GM12878 (cell line): ENCODE measurements at regions not wholly inside any gene's neighbourhood (a gene's known extent, or its start where the extent isn't known, plus 50 kb on each side); places are given as distances from the start of the nearest gene placed in this dataset.

Experiments
- ATAC-seq: fragments of 200-7000 bp; cut with Tn5 transposase; 3 replicates; pipeline ENCODE4 v1.9.1; 2020; ENCODE audit warnings: mild to moderate bottlenecking, moderate library complexity
- BruUV-seq: library from RNA; stranded (reverse); fragments of 400-500 nt; replicated peaks from 2 replicates; lab custom pipeline; 2021; lab: Mats Ljungman, UMichigan
- CTCF ChIA-PET: fragments of 300-600 bp; sonication (Branson Sonifier 250); formaldehyde crosslinking; extraction: SDS; loops from one replicate; lab custom pipeline; 2021; ENCODE audit warnings: inconsistent platforms; lab: Yijun Ruan, JAX
- POLR2A ChIA-PET: fragments of 350-600 bp; formaldehyde crosslinking; extraction: SDS; loops from one replicate; lab custom pipeline; 2021; ENCODE audit warnings: inconsistent platforms; lab: Charles Lee
- RAD21 ChIA-PET: fragments of 300-600 bp; sonication (Branson Sonifier 250); formaldehyde crosslinking; loops from one replicate; lab custom pipeline; 2023; ENCODE audit warnings: antibody characterized with exemption; ENCODE audit not compliant: unreplicated experiment; lab: Charles Lee
- SMC1A ChIA-PET: fragments of 300-600 bp; sonication (Branson Sonifier 250); formaldehyde crosslinking; loops from one replicate; lab custom pipeline; 2023; ENCODE audit not compliant: unreplicated experiment, uncharacterized antibody; lab: Charles Lee
- DNase-seq: peaks from one replicate; pipeline ENCODE4 v3.0.0-alpha.2; 2011; ENCODE audit warnings: low read depth, low spot score
- FAIRE-seq: peaks from 3 replicates; lab custom pipeline; 2011; peaks lifted over from hg19 to GRCh38; lab: Jason Lieb, UNC
- H2AFZ ChIP-seq: 2 replicates; pipeline ENCODE4 v1.6.0; 2011; ENCODE audit warnings: low read depth, low read length, control low read depth; ENCODE audit not compliant: control insufficient read depth
- H3K27ac ChIP-seq: 2 replicates; pipeline ENCODE4 v1.5.1; 2011; ENCODE audit warnings: control low read depth; ENCODE audit not compliant: control insufficient read depth, insufficient read depth
- H3K27me3 ChIP-seq, 2 experiments: replicated peaks in 1 of 2; 2 replicates each; pipeline versions ENCODE4 v1.6.0 to v1.6.1; 2011; ENCODE audit warnings: low read length in 1 of 2; ENCODE audit not compliant: control insufficient read depth in 2 of 2, insufficient read depth in 2 of 2
- H3K36me3 ChIP-seq, 2 experiments: 2 replicates each; pipeline ENCODE4 v1.5.1; 2011; ENCODE audit warnings: low read length in 1 of 2; ENCODE audit not compliant: control insufficient read depth in 2 of 2, insufficient read depth in 2 of 2
- H3K4me1 ChIP-seq: 2 replicates; pipeline ENCODE4 v1.6.1; 2011; ENCODE audit warnings: mild to moderate bottlenecking, low read length, moderate library complexity, mixed read lengths; ENCODE audit not compliant: control insufficient read depth, insufficient read depth
- H3K4me2 ChIP-seq: 2 replicates; pipeline ENCODE4 v1.6.0; 2011; ENCODE audit warnings: control low read depth; ENCODE audit not compliant: control insufficient read depth, insufficient read depth
- H3K4me3 ChIP-seq: fragments of 200-600 bp; sonication (generic); 2 replicates; pipeline ENCODE4 v1.5.1; 2016
- H3K79me2 ChIP-seq: 2 replicates; pipeline ENCODE4 v1.6.0; 2011; ENCODE audit warnings: low read length; ENCODE audit not compliant: control insufficient read depth, insufficient read depth
- H3K9ac ChIP-seq: 2 replicates; pipeline ENCODE4 v1.8.0; 2011; ENCODE audit warnings: low read length, control low read depth, mixed read lengths; ENCODE audit not compliant: control insufficient read depth, insufficient read depth
- H3K9me3 ChIP-seq: replicated peaks from 3 replicates; pipeline ENCODE4 v1.5.1; 2011; ENCODE audit warnings: mild to moderate bottlenecking, low read length; ENCODE audit not compliant: control insufficient read depth, insufficient read depth
- H4K20me1 ChIP-seq: 2 replicates; pipeline ENCODE4 v1.6.0; 2011; ENCODE audit not compliant: control insufficient read depth, insufficient read depth
- CREB1 ChIP-seq: IDR thresholded peaks from 2 replicates; pipeline ENCODE4 v1.6.1; 2012; ENCODE audit warnings: low read depth, mild to moderate bottlenecking, inconsistent platforms
- E2F8 ChIP-seq: fragments of 450-650 bp; IDR thresholded peaks from 2 replicates; pipeline ENCODE4 v1.6.1; 2018; ENCODE audit warnings: mild to moderate bottlenecking, low read depth, moderate library complexity; ENCODE audit not compliant: partially characterized antibody
- FOXK2 ChIP-seq: fragments of 450-650 bp; IDR thresholded peaks from 2 replicates; pipeline ENCODE4 v1.6.1; 2017; ENCODE audit warnings: mild to moderate bottlenecking, moderate library complexity
- GABPA ChIP-seq: IDR thresholded peaks from 2 replicates; pipeline ENCODE4 v1.6.1; 2014; ENCODE audit warnings: antibody characterized with exemption, low read depth, mild to moderate bottlenecking, inconsistent platforms
- HCFC1 ChIP-seq: fragments of 150-350 bp; IDR thresholded peaks from 2 replicates; pipeline ENCODE4 v1.6.1; 2014; ENCODE audit warnings: low read length
- JUND ChIP-seq: IDR thresholded peaks from 2 replicates; pipeline ENCODE4 v1.6.1; 2012; ENCODE audit warnings: low read depth, mild to moderate bottlenecking, low read length, improper control_type of control experiment, moderate library complexity
- MEF2B ChIP-seq: fragments of 450-650 bp; IDR thresholded peaks from 2 replicates; pipeline ENCODE4 v1.6.1; 2018; ENCODE audit warnings: mild to moderate bottlenecking, moderate library complexity; ENCODE audit not compliant: partially characterized antibody, poor library complexity, severe bottlenecking
- RELB ChIP-seq: fragments of 450-650 bp; IDR thresholded peaks from 2 replicates; pipeline ENCODE4 v1.6.1; 2017; ENCODE audit warnings: low read depth, mild to moderate bottlenecking, moderate library complexity
- STAT1 ChIP-seq: fragments of 450-650 bp; conservative IDR thresholded peaks from 2 replicates; pipeline ENCODE4 v1.6.1; 2014; ENCODE audit warnings: antibody characterized with exemption, mild to moderate bottlenecking
- TCF12 ChIP-seq: IDR thresholded peaks from 2 replicates; pipeline ENCODE4 v1.6.1; 2011; ENCODE audit warnings: low read depth, mild to moderate bottlenecking, low read length
- USF1 ChIP-seq: IDR thresholded peaks from 2 replicates; pipeline ENCODE4 v1.6.1; 2011; ENCODE audit warnings: borderline replicate concordance, low read depth, mild to moderate bottlenecking, moderate library complexity, mixed read lengths, low read length; ENCODE audit not compliant: insufficient read depth; ENCODE audit errors: extremely low read length
- ZBED1 ChIP-seq: IDR thresholded peaks from 2 replicates; pipeline ENCODE4 v1.6.1; 2016; ENCODE audit warnings: borderline replicate concordance
- WGBS: methylation state at CpG from one replicate; pipeline ENCODE4 v1.1.6; 2016; ENCODE audit warnings: low lambda C conversion rate; ENCODE audit not compliant: insufficient replicate concordance, insufficient coverage; ENCODE audit errors: missing lambda C conversion rate; 5-methylcytosine and 5-hydroxymethylcytosine counted together
- in situ Hi-C: fragments of 300-500 bp; cut with MboI; formaldehyde crosslinking; loops from 9 replicates; pipeline ENCODE4 v1.14.3; 2018; ENCODE audit warnings: mixed read lengths
- intact Hi-C: fragments of 100-400 bp; cut with micrococcal nuclease; formaldehyde crosslinking; loops from one replicate; pipeline ENCODE4 v1.14.2; 2022; ENCODE audit not compliant: unreplicated experiment

GRCh38 chr2:151097895-151098294 lies 163.8 kb downstream of the RBM43 start:
- Histone ChIP-seq H3K79me2 (no peaks in the 10 kb centered on the region), H3K9me3 (no peaks in the 10 kb centered on the region), H2AFZ (no peak overlapping the region), H3K4me1 (no peaks in the 10 kb centered on the region; the same call in 1 of the 2 replicates), H3K9ac (no peak overlapping the region), H3K4me2 (no peak overlapping the region), H3K4me3 (no peak overlapping the region), H3K36me3 (no peaks in the 10 kb centered on the region), H3K27ac (no peak overlapping the region), H4K20me1 (no peaks in the 10 kb centered on the region), H3K27me3 (no peaks in the 10 kb centered on the region; a peak in 2 of 4 replicates)
- TF ChIP-seq STAT1 (no peak), FOXK2 (no peak), CREB1 (no peak), E2F8 (no peak), TCF12 (no peak), USF1 (no peak), GABPA (no peak), MEF2B (no peak), RELB (no peak), ZBED1 (no peak), HCFC1 (no peak), JUND (no peak)
- SMC1A ChIA-PET = no interaction called here
- intact Hi-C loops (no loop called here), in situ Hi-C loops (no loop called here)
- CTCF ChIA-PET = interaction anchor here (1.0 kb wide), 1 partner anchor 14 kb away, joined by 4 read pairs; no protein-coding TSS in a partner anchor
- no peak for ATAC-seq
- no peak for DNase-seq
- WGBS = 32% methylated on average over 4 of the region's 4 CpGs
- RAD21 ChIA-PET = no interaction called here
- POLR2A ChIA-PET = no interaction called here
- FAIRE-seq = no peak
- BruUV-seq = no TSS peak
